ENCODE measurements at regions not wholly inside any gene's neighbourhood (a gene's known extent, or its start where the extent isn't known, plus 50 kb on each side); places are given as distances from the start of the nearest gene placed in this dataset.

- no peak for TF ChIP-seq CTCF (conservative IDR thresholded peaks at IDR 0.05; ENCODE audit: control insufficient read depth, insufficient read depth, low read depth, low read length)
- H3K4me3 ChIP-seq (ENCODE audit: control insufficient read depth, low read depth, low read length): no peak overlapping the region
- no peak for DNase-seq (ENCODE audit: low read depth)
Measured at GRCh38 chr6:77123527-77123926, 339.8 kb downstream of the HTR1B start.

GRCh38 chr6:77106992-77107391 is 356.3 kb downstream of the HTR1B start:
- no peak for TF ChIP-seq CTCF (conservative IDR thresholded peaks at IDR 0.05; ENCODE audit: control insufficient read depth, insufficient read depth, low read depth, low read length)
- no peak overlapping the region for H3K4me3 ChIP-seq (ENCODE audit: control insufficient read depth, low read depth, low read length)
- peak; percentile 5 for DNase-seq (ENCODE audit: low read depth)

DNA sequence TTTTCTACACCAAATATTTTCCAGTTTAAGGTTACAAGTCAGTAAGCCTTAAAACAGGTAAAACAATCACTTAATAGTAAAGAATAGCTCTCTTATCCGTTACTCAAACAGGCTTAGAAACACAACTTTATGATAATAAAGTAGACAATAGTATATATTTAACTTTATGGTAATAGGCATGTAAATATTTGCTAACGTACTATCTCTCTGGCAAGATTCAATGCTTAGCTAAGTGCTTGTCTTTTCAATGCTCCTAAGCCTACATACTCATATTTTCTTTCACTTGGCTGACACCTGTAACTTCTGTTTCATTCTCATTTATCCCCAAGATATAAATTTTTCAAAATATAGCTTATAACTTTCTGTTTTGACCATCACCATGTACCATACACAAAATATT is 358.2 kb downstream of the HTR1B start:
- DNase-seq (ENCODE audit: low read depth): no peak
- TF ChIP-seq CTCF (conservative IDR thresholded peaks at IDR 0.05; ENCODE audit: control insufficient read depth, insufficient read depth, low read depth, low read length): no peak

GRCh38 chr6:77097940-77098339 is 365.4 kb downstream of the HTR1B start:
- DNase-seq (ENCODE audit: low read depth): no peak
- no peak overlapping the region for H3K4me3 ChIP-seq (ENCODE audit: control insufficient read depth, low read depth, low read length)
- TF ChIP-seq CTCF (conservative IDR thresholded peaks at IDR 0.05; ENCODE audit: control insufficient read depth, insufficient read depth, low read depth, low read length): no peak

More for the DNA sequence above, 358.2 kb downstream of the HTR1B start:
- H3K4me3 ChIP-seq (ENCODE audit: control insufficient read depth, low read depth, low read length): no peak overlapping the region

GRCh38 chr6:77095936-77096627 is 367.2 kb downstream of the HTR1B start:
- no peak for TF ChIP-seq CTCF (conservative IDR thresholded peaks at IDR 0.05; ENCODE audit: control insufficient read depth, insufficient read depth, low read depth, low read length)
- DNase-seq (ENCODE audit: low read depth): peak; percentile 5
- no peak overlapping the region for H3K4me3 ChIP-seq (ENCODE audit: control insufficient read depth, low read depth, low read length)

DNA sequence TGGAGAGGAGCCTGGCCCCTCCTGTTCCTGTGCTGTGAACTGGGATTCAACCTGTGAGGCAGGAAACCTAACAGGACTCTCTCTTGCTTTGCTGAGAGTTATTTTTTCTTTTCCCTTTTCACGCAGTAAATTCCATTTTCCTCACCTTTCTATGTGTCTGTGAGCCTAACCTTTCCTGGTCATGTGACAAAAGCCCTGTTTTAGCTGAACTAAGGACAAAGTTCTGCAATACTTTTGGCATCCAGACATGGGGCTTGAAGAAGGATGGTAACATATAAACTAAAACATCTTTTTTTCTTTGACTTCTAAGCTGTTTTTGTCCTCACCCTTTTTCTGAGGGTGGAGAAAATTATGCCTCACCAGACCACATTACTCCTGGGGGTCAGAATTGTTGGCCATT is 368.5 kb downstream of the HTR1B start:
- no peak for TF ChIP-seq CTCF (conservative IDR thresholded peaks at IDR 0.05; ENCODE audit: control insufficient read depth, insufficient read depth, low read depth, low read length)
- H3K4me3 ChIP-seq (ENCODE audit: control insufficient read depth, low read depth, low read length): no peak overlapping the region
- no peak for DNase-seq (ENCODE audit: low read depth)

- no peak for TF ChIP-seq CTCF (conservative IDR thresholded peaks at IDR 0.05; ENCODE audit: control insufficient read depth, insufficient read depth, low read depth, low read length)
- H3K4me3 ChIP-seq (ENCODE audit: control insufficient read depth, low read depth, low read length): no peak overlapping the region
- peak; percentile 59 for DNase-seq (ENCODE audit: low read depth)
Measured at GRCh38 chr6:77092971-77093370, 370.3 kb downstream of the HTR1B start.
